OCI-LY3 (cell line): ENCODE measurements at regions not wholly inside any gene's neighbourhood (a gene's known extent, or its start where the extent isn't known, plus 50 kb on each side); places are given as distances from the start of the nearest gene placed in this dataset.

ENCODE experiments used
- EZH2phosphoT487 ChIP-seq: fragments of 200-600 bp; shearing (Covaris generic); IDR thresholded peaks from 2 replicates; pipeline ENCODE4 v1.6.1; 2018; ENCODE audit warnings: antibody characterized with exemption, mixed run types, low read depth
- TF ChIP-seq, protein P1 (sequence below): fragments of 200-600, 300-600 bp; sonication (generic); IDR thresholded peaks from 2 replicates; pipeline ENCODE4 v1.5.1; 2014; ENCODE audit warnings: antibody characterized with exemption, low read length, low read depth

GRCh38 chr7:46767071-46767470 is 814.8 kb downstream of the TNS3 start:
- TF ChIP-seq, protein P1, sequence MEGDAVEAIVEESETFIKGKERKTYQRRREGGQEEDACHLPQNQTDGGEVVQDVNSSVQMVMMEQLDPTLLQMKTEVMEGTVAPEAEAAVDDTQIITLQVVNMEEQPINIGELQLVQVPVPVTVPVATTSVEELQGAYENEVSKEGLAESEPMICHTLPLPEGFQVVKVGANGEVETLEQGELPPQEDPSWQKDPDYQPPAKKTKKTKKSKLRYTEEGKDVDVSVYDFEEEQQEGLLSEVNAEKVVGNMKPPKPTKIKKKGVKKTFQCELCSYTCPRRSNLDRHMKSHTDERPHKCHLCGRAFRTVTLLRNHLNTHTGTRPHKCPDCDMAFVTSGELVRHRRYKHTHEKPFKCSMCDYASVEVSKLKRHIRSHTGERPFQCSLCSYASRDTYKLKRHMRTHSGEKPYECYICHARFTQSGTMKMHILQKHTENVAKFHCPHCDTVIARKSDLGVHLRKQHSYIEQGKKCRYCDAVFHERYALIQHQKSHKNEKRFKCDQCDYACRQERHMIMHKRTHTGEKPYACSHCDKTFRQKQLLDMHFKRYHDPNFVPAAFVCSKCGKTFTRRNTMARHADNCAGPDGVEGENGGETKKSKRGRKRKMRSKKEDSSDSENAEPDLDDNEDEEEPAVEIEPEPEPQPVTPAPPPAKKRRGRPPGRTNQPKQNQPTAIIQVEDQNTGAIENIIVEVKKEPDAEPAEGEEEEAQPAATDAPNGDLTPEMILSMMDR = no peak
- no peak for TF ChIP-seq EZH2phosphoT487
